Stimulated activated CD8-positive, alpha-beta memory T cell treated with anti-CD3 and anti-CD28 coated beads, Interleukin-4, amount 100 ng/mL, for 1 hour (primary cell): ENCODE measurements at regions not wholly inside any gene's neighbourhood (a gene's known extent, or its start where the extent isn't known, plus 50 kb on each side); places are given as distances from the start of the nearest gene placed in this dataset.

Experiments
- DNase-seq, 2 donors: peaks; one replicate each; pipeline ENCODE4 v3.0.0-alpha.2; 2020; ENCODE audit warnings: low read depth in 2 of 2, low spot score in 1 of 2

- no peak for DNase-seq
Measured at GRCh38 chr17:72338847-72339790, 218.3 kb downstream of the SOX9 start.

DNA sequence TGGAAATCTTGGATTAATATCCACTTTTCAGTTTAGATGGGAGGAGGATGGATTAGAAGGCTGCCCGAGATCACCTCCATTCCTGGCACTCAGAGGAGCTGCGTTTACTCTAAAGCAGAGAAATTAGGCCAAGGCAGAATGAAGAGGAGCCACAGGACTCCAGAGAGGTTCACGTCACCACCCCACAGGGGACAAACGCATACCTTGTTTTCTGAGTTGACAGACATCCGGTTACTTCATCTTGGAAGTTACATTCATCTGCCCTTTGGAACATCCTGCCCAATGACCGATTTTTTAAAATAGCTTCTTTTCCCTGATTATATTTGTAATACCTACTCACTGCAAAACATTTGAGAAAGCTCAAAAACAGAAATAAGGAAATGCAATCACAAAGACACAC lies 220.0 kb downstream of the SOX9 start:
- no peak for DNase-seq

GRCh38 chr17:72342061-72342460 lies 221.2 kb downstream of the SOX9 start:
- DNase-seq, result no peak

- no peak for DNase-seq
Measured at GRCh38 chr17:72342627-72343527, 222.1 kb downstream of the SOX9 start.

GRCh38 chr17:72343911-72344310 lies 223.1 kb downstream of the SOX9 start:
- DNase-seq, result no peak

- no peak for DNase-seq
Measured at GRCh38 chr17:72344613-72345012, 223.8 kb downstream of the SOX9 start.

GRCh38 chr17:72345088-72345487 lies 224.3 kb downstream of the SOX9 start:
- DNase-seq, result no peak

DNA sequence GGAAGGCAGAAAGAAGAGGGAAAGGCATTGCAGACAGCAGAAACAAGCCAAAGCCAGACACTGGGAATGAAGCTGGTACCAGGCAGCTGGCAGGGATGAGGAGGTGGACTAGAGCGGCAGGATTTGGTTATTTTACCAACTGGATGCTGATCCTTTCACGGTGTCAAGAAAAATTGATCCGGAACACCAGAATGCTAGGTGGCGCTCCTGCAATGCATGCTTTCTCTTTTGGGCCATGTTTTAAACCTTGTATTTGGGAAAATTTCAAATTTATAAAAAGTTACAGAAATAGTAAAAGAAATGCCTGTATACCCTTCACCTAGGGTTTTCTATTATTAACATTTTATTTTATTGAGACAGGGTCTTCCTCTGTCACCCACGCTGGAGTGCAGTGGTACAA lies 224.7 kb downstream of the SOX9 start:
- DNase-seq, result no peak

DNA sequence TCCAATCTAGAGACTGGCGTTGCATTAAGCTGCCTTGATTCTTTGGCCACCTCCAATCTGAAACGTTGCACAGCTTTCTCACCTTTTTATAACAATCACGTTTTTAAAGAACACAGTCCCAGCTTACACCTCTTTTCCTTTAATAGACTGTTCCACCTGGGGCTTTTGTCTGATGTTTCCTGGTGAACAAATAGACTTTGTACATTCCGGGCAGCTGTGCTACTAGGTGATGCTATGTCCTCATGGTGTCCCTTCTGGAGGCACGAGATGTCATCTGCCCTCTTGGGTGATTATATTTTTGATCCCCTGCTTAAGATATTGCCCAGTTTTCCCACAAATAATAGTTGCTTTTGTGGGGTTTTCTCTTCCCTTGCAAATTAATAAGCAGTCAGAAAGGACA lies 225.5 kb downstream of the SOX9 start:
- no peak for DNase-seq

GRCh38 chr17:72349011-72349410 lies 228.2 kb downstream of the SOX9 start:
- DNase-seq, result no peak

- no peak for DNase-seq
Measured at GRCh38 chr17:72349491-72349995, 228.7 kb downstream of the SOX9 start.

- DNase-seq, result no peak
Measured at GRCh38 chr17:72350073-72350472, 229.3 kb downstream of the SOX9 start.

DNA sequence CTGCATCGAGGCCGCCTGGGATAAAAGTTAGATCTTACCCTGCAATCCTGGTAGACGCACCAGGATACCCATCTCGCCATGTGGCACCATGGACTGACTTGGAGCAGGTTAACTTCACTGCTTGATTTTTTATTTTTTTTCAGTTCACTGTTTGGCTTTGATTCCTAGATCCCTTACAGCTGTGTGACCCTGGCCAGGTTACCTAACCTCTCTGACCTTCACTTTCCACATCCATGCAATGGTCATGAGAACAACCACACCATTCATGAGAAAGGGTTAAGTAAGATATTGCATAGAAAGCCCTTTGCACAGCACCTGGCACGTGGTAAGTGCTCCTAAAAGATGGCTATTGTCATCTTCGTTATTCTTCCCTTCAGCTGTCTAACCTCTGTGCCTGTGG lies 230.5 kb downstream of the SOX9 start:
- no peak for DNase-seq

GRCh38 chr17:72351884-72352346 lies 231.1 kb downstream of the SOX9 start:
- DNase-seq, result no peak

DNA sequence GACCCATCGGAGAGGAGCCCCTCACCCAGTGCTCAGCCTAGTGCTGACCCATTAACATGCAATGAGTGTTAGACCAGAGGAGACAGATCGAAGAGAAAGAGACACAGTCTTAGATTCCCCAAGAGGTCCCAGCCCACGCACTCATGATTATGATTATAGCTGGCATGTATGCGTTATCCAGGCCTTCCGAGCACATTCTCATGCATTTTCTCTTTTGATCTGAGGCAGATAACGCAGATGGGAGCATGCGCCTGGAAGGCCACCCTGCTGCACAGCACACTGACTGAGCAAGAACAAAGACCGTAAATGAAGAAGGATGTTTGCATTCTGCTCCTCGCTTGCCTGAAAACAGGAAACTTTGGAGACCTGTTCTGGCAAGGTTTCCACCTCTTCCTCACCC lies 232.7 kb downstream of the SOX9 start:
- no peak for DNase-seq

GRCh38 chr17:72354071-72354470 lies 233.3 kb downstream of the SOX9 start:
- DNase-seq, result no peak

DNA sequence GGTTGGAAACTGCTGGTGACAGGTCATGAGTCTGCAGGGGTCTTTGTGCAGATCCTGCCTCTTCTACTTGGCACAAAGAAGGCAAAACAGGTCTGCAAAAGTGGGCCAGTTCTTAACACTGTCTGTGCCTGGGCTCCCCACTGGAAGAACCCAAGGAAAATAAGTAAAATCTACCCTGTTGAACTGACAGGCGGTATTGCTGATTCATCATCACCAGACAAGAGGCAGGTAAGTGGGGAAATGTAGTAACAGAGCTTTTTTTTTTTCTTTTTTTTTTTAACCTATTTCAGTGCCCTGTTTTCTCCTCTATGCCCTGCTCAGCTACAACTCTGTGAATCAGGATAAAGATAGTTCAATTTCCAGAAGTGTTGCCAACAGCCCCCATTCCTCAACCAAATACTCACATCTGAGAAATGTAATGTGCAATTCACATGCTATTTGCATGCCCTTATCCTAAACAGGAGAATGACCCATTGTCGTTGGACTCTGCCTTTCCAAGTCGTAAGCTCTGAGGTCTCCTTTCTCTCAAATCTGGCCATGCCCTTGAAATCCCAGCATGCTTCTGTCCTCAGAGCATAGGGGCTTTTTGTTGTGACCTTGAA lies 237.0 kb downstream of the SOX9 start:
- DNase-seq, result no peak

DNA sequence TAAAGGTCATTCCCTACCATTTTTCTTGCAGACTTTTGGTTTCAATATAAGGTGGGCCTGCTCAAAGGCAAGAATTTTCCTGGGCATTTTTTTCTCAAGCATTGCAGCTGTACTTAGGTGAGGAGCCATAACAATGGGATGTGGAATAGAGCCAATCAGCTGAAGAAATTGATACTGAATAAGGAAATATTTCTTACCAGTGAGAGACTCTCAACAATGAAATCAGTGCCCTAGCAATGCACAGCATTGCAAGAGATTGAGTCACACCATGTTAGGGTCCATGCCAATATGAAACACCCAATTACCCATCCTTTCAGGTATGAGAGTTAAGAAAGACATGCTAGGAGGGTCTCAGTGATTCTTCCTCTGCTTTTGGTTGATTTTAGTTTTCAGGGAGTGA lies 237.6 kb downstream of the SOX9 start:
- DNase-seq, result no peak

GRCh38 chr17:72359274-72359673 lies 238.5 kb downstream of the SOX9 start:
- no peak for DNase-seq

DNA sequence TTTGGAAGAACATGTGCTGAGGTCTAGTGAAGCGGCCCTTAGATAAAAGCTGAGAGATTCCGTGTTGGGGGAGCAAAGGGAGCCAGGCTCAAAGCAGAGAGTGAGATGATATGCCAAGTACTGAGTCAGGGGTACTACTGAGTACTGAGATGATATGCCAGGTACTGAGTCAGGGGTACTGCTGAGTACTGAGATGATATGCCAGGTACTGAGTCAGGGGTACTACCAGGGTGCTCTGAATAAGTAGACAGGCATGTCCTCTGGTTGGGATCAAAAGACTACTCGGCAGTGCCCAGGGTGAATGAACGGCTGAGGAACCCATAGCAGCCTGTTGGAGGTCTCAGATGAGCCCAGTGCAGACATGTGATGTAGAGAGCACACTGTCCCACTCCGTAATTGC lies 239.0 kb downstream of the SOX9 start:
- no peak for DNase-seq

GRCh38 chr17:72360386-72360940 lies 239.6 kb downstream of the SOX9 start:
- no peak for DNase-seq
